ENCODE measurements at regions not wholly inside any gene's neighbourhood (a gene's known extent, or its start where the extent isn't known, plus 50 kb on each side); places are given as distances from the start of the nearest gene placed in this dataset.

- TF ChIP-seq CTCF (conservative IDR thresholded peaks at IDR 0.05; ENCODE audit: low read length) (no peak; the same call in 1 of the 2 replicates), EZH2phosphoT487 (IDR thresholded peaks at IDR 0.05; ENCODE audit: borderline replicate concordance) (no peak)
Observed at GRCh38 chr7:46129831-46130230, 208.8 kb upstream of the IGFBP3 start.
